NCI-H774 (cell line): ENCODE measurements at regions not wholly inside any gene's neighbourhood (a gene's known extent, or its start where the extent isn't known, plus 50 kb on each side); places are given as distances from the start of the nearest gene placed in this dataset.
"Not testable (repeated sequence)": the region's sequence is repeated elsewhere in the genome, so short reads cannot be mapped to it uniquely, and the experiment has no call there.

Experiments
- DNase-seq: peaks from one replicate; lab custom pipeline; 2025; lab: John Stamatoyannopoulos, UW

- DNase-seq: no peak
Observed at GRCh38 chr10:30560326-30560725, 69.2 kb downstream of the LYZL2 start.

GRCh38 chr10:30559180-30559579 lies 70.4 kb downstream of the LYZL2 start:
- DNase-seq: peak; percentile 54

- DNase-seq: no peak
Observed at GRCh38 chr10:30558411-30558810, 71.1 kb downstream of the LYZL2 start.

- no peak for DNase-seq
Observed at GRCh38 chr10:30557884-30558283, 71.7 kb downstream of the LYZL2 start.

- no peak for DNase-seq
Observed at GRCh38 chr10:30556189-30556588, 73.4 kb downstream of the LYZL2 start.

- no peak for DNase-seq
Observed at GRCh38 chr10:30555465-30555864, 74.1 kb downstream of the LYZL2 start.

- no peak for DNase-seq
Observed at GRCh38 chr10:30554440-30554825, 75.1 kb downstream of the LYZL2 start.

GRCh38 chr10:30553626-30554439 lies 75.7 kb downstream of the LYZL2 start:
- DNase-seq: peak; percentile 34

GRCh38 chr10:30553018-30553625 lies 76.4 kb downstream of the LYZL2 start:
- DNase-seq: no peak

GRCh38 chr10:30550967-30551815 lies 78.4 kb downstream of the LYZL2 start:
- no peak for DNase-seq

GRCh38 chr10:30549134-30549687 lies 80.3 kb downstream of the LYZL2 start:
- DNase-seq: not testable (repeated sequence)

GRCh38 chr10:30546511-30546910 lies 83.0 kb downstream of the LYZL2 start:
- no peak for DNase-seq

GRCh38 chr10:30542895-30543288 lies 86.7 kb downstream of the LYZL2 start:
- DNase-seq: no peak

GRCh38 chr10:30542001-30542894 lies 87.3 kb downstream of the LYZL2 start:
- no peak for DNase-seq

GRCh38 chr10:30540276-30540675 lies 89.3 kb downstream of the LYZL2 start:
- DNase-seq: no peak

- no peak for DNase-seq
Observed at GRCh38 chr10:30538086-30538485, 91.5 kb downstream of the LYZL2 start.

- DNase-seq: no peak
Observed at GRCh38 chr10:30537586-30537985, 92.0 kb downstream of the LYZL2 start.

- not testable (repeated sequence) for DNase-seq
Observed at GRCh38 chr10:30537158-30537557, 92.4 kb downstream of the LYZL2 start.

- peak; percentile 17 for DNase-seq
Observed at GRCh38 chr10:30536578-30536977, 93.0 kb downstream of the LYZL2 start.

- no peak for DNase-seq
Observed at GRCh38 chr10:30535677-30536076, 93.9 kb downstream of the LYZL2 start.

GRCh38 chr10:30534465-30535144 lies 94.9 kb downstream of the LYZL2 start:
- DNase-seq: peak; percentile 9
